CD4-positive, alpha-beta T cell (primary cell): ENCODE measurements at regions not wholly inside any gene's neighbourhood (a gene's known extent, or its start where the extent isn't known, plus 50 kb on each side); places are given as distances from the start of the nearest gene placed in this dataset.

Source experiments
- ATAC-seq: fragments of 200-7000 bp; cut with Tn5 transposase; one replicate; pipeline ENCODE4 v1.10.0; 2022; ENCODE audit warnings: mild to moderate bottlenecking; ENCODE audit not compliant: poor library complexity
- CTCF ChIA-PET: fragments of 350-600 bp; sonication (Branson Sonifier 250); formaldehyde crosslinking; loops from one replicate; lab custom pipeline; 2021; ENCODE audit warnings: antibody characterized with exemption, inconsistent platforms; lab: Charles Lee
- POLR2A ChIA-PET: fragments of 350-600 bp; sonication (Branson Sonifier 250); formaldehyde crosslinking; loops from one replicate; lab custom pipeline; 2021; ENCODE audit warnings: antibody characterized with exemption, inconsistent platforms; lab: Charles Lee
- DNase-seq, 14 experiments: peaks; one replicate each; pipeline ENCODE4 v3.0.0-alpha.2; 2013 to 2020; ENCODE audit warnings: mixed read lengths in 2 of 14
- H3K27ac ChIP-seq, 2 donors: one replicate each; pipeline versions ENCODE4 v1.5.1 to v1.7.0; 2013; ENCODE audit warnings: low read length in 2 of 2, low read depth in 1 of 2, mild to moderate bottlenecking in 1 of 2
- H3K27me3 ChIP-seq, 2 experiments: 1 replicate in 1 of 2; 2 replicates in 1 of 2; pipeline versions ENCODE4 v1.6.1 to v1.7.0; 2013; ENCODE audit warnings: low read length in 2 of 2, control low read depth in 1 of 2, mild to moderate bottlenecking in 1 of 2, moderate library complexity in 1 of 2; ENCODE audit not compliant: insufficient read depth in 2 of 2, control insufficient read depth in 1 of 2
- H3K36me3 ChIP-seq: one replicate; pipeline ENCODE4 v1.6.1; 2013; ENCODE audit warnings: low read length, control low read depth; ENCODE audit not compliant: insufficient read depth
- H3K4me1 ChIP-seq: one replicate; pipeline ENCODE4 v1.6.1; 2013; ENCODE audit warnings: low read length, control low read depth; ENCODE audit not compliant: insufficient read depth
- H3K4me3 ChIP-seq: one replicate; pipeline ENCODE4 v1.5.1; 2013; ENCODE audit warnings: mild to moderate bottlenecking, low read length, moderate library complexity
- H3K9me3 ChIP-seq, 2 experiments: 1 replicate in 1 of 2; 2 replicates in 1 of 2; pipeline versions ENCODE4 v1.6.1 to v1.7.0; 2013; ENCODE audit warnings: low read length in 2 of 2, mild to moderate bottlenecking in 2 of 2, control low read depth in 1 of 2, moderate library complexity in 1 of 2; ENCODE audit not compliant: control insufficient read depth in 1 of 2, insufficient read depth in 1 of 2
- H3K27ac Mint-ChIP-seq: one replicate; pipeline ENCODE4 v1.8.0; 2020; ENCODE audit warnings: mixed read lengths
- H3K27me3 Mint-ChIP-seq: one replicate; pipeline ENCODE4 v1.8.0; 2021; ENCODE audit warnings: mixed read lengths
- H3K36me3 Mint-ChIP-seq: one replicate; pipeline ENCODE4 v1.8.0; 2021; ENCODE audit warnings: low read depth, mixed read lengths
- H3K4me1 Mint-ChIP-seq: one replicate; pipeline ENCODE4 v1.8.0; 2021; ENCODE audit warnings: low read depth, mixed read lengths
- H3K4me3 Mint-ChIP-seq: one replicate; pipeline ENCODE4 v1.8.0; 2020; ENCODE audit warnings: mild to moderate bottlenecking, mixed read lengths
- H3K9me3 Mint-ChIP-seq: one replicate; pipeline ENCODE4 v1.8.0; 2020; ENCODE audit warnings: mixed read lengths
- CTCF ChIP-seq: fragments of 200-600 bp; IDR thresholded peaks from one replicate; pipeline ENCODE4 v1.8.0; 2022; ENCODE audit warnings: antibody characterized with exemption, mild to moderate bottlenecking
- intact Hi-C, 2 experiments: fragments of 100-400 bp; cut with DNase I in 1 of 2; cut with micrococcal nuclease in 1 of 2; formaldehyde crosslinking; loops; one replicate each; pipeline versions ENCODE4 v1.15.1 to v1.9.0; 2023 to 2025; cut with DNase I, micrococcal nuclease

GRCh38 chr6:120534954-120535353, 799.3 kb downstream of the TBC1D32 start:
- POLR2A ChIA-PET: no interaction called here

GRCh38 chr6:120526576-120526975, 807.7 kb downstream of the TBC1D32 start:
- intact Hi-C loops: no loop called here
- no peaks in the 10 kb centered on the region for H3K27me3 ChIP-seq
- ChIA-PET POLR2A (no interaction called here), CTCF (no interaction called here)
- H3K9me3 ChIP-seq: peaks cover 0 to 8% of the 10 kb centered on the region in 2 experiments
- no peak overlapping the region for H3K27ac Mint-ChIP-seq
- H3K36me3 ChIP-seq: no peaks in the 10 kb centered on the region
- H3K4me3 Mint-ChIP-seq: no peak overlapping the region
- H3K4me1 ChIP-seq: no peaks in the 10 kb centered on the region
- ATAC-seq (no peak), DNase-seq (no peak)
- no peaks in the 10 kb centered on the region for H3K27me3 Mint-ChIP-seq
- H3K36me3 Mint-ChIP-seq: no peaks in the 10 kb centered on the region
- TF ChIP-seq CTCF: no peak
- no peak overlapping the region for H3K4me3 ChIP-seq
- no peak overlapping the region for H3K27ac ChIP-seq
- peaks cover 5% of the 10 kb centered on the region for H3K9me3 Mint-ChIP-seq
- no peaks in the 10 kb centered on the region for H3K4me1 Mint-ChIP-seq

More at GRCh38 chr6:120534954-120535353, 799.3 kb downstream of the TBC1D32 start:
- Histone ChIP-seq H3K9me3 (peaks cover 3% of the 10 kb centered on the region in 2 experiments), H3K4me1 (no peaks in the 10 kb centered on the region), H3K36me3 (no peaks in the 10 kb centered on the region), H3K27me3 (no peaks in the 10 kb centered on the region), H3K27ac (no peak overlapping the region), H3K4me3 (no peak overlapping the region)
- intact Hi-C loops: no loop called here
- Mint-ChIP-seq H3K27me3 (no peaks in the 10 kb centered on the region), H3K27ac (no peak overlapping the region), H3K36me3 (no peaks in the 10 kb centered on the region), H3K4me1 (no peaks in the 10 kb centered on the region), H3K9me3 (peaks cover 4% of the 10 kb centered on the region), H3K4me3 (no peak overlapping the region)
- no peak for DNase-seq
- TF ChIP-seq CTCF: no peak
- no peak for ATAC-seq
- CTCF ChIA-PET: no interaction called here

- no peaks in the 10 kb centered on the region for H3K4me1 ChIP-seq
- Mint-ChIP-seq H3K36me3 (no peaks in the 10 kb centered on the region), H3K9me3 (peaks cover 7% of the 10 kb centered on the region), H3K27ac (no peak overlapping the region), H3K4me3 (no peak overlapping the region), H3K27me3 (no peaks in the 10 kb centered on the region), H3K4me1 (no peaks in the 10 kb centered on the region)
- no peaks in the 10 kb centered on the region for H3K27me3 ChIP-seq
- H3K27ac ChIP-seq: no peak overlapping the region
- H3K36me3 ChIP-seq: no peaks in the 10 kb centered on the region
- ATAC-seq: no peak
- H3K4me3 ChIP-seq: no peak overlapping the region
- CTCF ChIA-PET: no interaction called here
- intact Hi-C loops: no loop called here
- no peak for TF ChIP-seq CTCF
- no peak for DNase-seq
- POLR2A ChIA-PET: no interaction called here
- no peaks in the 10 kb centered on the region for H3K9me3 ChIP-seq
Observed at GRCh38 chr6:120514544-120514943, 819.7 kb downstream of the TBC1D32 start.
